Activated naive CD8-positive, alpha-beta T cell treated with anti-CD3 and anti-CD28 coated beads, Interleukin-2, amount 10 ng/mL, durations not matched to agents 7 days and 5 days (primary cell): ENCODE measurements at regions not wholly inside any gene's neighbourhood (a gene's known extent, or its start where the extent isn't known, plus 50 kb on each side); places are given as distances from the start of the nearest gene placed in this dataset.

Experiments
- ATAC-seq: fragments of 150-1000 bp; cut with Tn5 transposase; one replicate; pipeline ENCODE4 v1.10.0; 2021; ENCODE audit warnings: low read depth, moderate library complexity
- POLR2A ChIA-PET: fragments of 350-600 bp; sonication (Branson Sonifier 250); formaldehyde crosslinking; loops from one replicate; lab custom pipeline; 2021; ENCODE audit warnings: antibody characterized with exemption; lab: Charles Lee
- DNase-seq: peaks from one replicate; pipeline ENCODE4 v3.0.0; 2021
- H3K27ac Mint-ChIP-seq: one replicate; pipeline ENCODE4 v1.8.0; 2022; ENCODE audit warnings: mild to moderate bottlenecking, mixed read lengths
- H3K27me3 Mint-ChIP-seq: one replicate; pipeline ENCODE4 v1.8.0; 2022; ENCODE audit warnings: mild to moderate bottlenecking, moderate library complexity, mixed read lengths
- H3K36me3 Mint-ChIP-seq: one replicate; pipeline ENCODE4 v1.8.0; 2021; ENCODE audit warnings: mild to moderate bottlenecking, mixed read lengths
- H3K4me1 Mint-ChIP-seq: one replicate; pipeline ENCODE4 v1.8.0; 2021; ENCODE audit warnings: mixed read lengths
- H3K4me3 Mint-ChIP-seq: one replicate; pipeline ENCODE4 v1.8.0; 2022; ENCODE audit warnings: mild to moderate bottlenecking, moderate library complexity, mixed read lengths
- H3K9me3 Mint-ChIP-seq: one replicate; pipeline ENCODE4 v1.8.0; 2021; ENCODE audit warnings: mixed read lengths

- no peak overlapping the region for H3K4me3 Mint-ChIP-seq
- H3K4me1 Mint-ChIP-seq = no peaks in the 10 kb centered on the region
- no peaks in the 10 kb centered on the region for H3K27me3 Mint-ChIP-seq
- H3K9me3 Mint-ChIP-seq = no peaks in the 10 kb centered on the region
- DNase-seq (no peak), ATAC-seq (no peak)
- H3K36me3 Mint-ChIP-seq = no peaks in the 10 kb centered on the region
- POLR2A ChIA-PET = no interaction called here
- no peak overlapping the region for H3K27ac Mint-ChIP-seq
Observed at GRCh38 chr7:97635622-97636021, 96.3 kb upstream of the TAC1 start.

DNA sequence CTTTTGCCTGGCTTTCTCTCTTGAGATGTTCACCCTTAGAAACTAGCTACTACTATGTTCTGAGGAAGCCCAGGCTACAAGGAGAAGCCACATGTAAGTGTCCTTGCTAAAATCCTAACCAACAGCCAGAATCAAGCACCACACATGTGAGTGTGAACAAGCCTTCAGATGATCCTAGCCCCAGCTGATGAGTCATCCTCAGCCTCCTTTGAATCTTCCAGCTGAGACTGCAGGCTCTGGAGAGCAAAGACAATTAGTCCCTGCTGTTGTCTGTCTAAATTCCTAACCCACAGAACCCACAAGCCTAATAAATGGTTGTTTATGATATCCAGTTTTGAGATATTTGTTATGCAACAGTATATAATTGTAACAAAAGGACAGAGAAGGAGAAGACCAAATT, 92.8 kb upstream of the TAC1 start:
- no peaks in the 10 kb centered on the region for H3K36me3 Mint-ChIP-seq
- H3K27me3 Mint-ChIP-seq = no peaks in the 10 kb centered on the region
- POLR2A ChIA-PET = no interaction called here
- H3K4me1 Mint-ChIP-seq = no peaks in the 10 kb centered on the region
- DNase-seq (no peak), ATAC-seq (no peak)
- H3K9me3 Mint-ChIP-seq = no peaks in the 10 kb centered on the region
- H3K27ac Mint-ChIP-seq = no peak overlapping the region
- no peak overlapping the region for H3K4me3 Mint-ChIP-seq

DNA sequence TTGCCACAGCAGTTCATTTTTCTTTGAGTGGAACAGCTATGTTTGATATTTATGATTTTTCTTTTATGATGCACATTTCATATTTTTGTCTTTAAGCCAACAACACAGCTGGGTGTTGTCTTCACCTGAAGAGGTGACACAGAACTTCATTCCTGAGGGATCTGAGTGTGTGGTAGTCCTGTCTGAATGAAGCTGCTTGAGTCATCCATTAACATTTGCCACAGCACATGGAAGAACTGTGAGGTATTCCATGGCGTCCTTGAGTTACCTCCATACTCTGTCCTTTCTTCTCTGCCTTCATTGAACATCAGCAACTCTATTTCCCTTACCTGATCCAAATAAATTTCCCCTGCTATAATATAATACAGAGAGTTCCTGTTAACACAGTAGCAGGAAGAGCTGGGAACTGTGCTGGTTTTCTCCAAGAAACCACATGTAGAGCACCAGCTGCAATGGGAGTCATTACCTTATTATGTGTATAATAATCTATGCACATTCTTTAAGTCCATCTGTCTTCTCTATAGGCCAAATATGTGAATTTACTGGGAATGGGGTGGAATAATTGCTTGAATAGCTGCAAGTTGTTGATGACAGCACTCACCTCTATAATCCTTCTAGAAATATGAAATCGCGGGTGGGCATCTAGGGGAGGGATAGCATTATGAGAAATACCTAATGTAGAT, 72.4 kb upstream of the TAC1 start:
- POLR2A ChIA-PET = no interaction called here
- Mint-ChIP-seq H3K4me1 (no peaks in the 10 kb centered on the region), H3K4me3 (no peak overlapping the region), H3K27ac (no peak overlapping the region), H3K36me3 (no peaks in the 10 kb centered on the region), H3K27me3 (no peaks in the 10 kb centered on the region), H3K9me3 (no peaks in the 10 kb centered on the region)
- ATAC-seq (no peak), DNase-seq (no peak)

DNA sequence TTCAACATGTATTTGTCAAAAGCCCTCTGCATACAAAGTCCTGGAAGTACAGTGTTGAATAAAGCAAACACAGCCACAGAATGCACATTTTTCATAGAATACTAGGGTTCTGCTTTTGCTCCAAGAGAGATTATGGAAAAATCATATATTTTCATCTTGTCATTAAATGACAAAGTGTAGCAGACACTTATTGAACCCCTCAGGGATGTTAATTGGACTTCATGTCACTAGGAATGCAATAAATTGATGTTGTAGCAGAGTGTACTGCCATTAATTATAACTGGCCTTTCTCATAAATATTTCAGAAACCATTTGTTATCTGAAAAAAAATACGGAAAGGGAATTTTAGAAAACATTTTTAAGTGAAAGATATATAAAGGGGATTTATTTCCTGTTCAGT, 64.5 kb upstream of the TAC1 start:
- Mint-ChIP-seq H3K4me3 (no peak overlapping the region), H3K27me3 (no peaks in the 10 kb centered on the region), H3K4me1 (no peaks in the 10 kb centered on the region), H3K9me3 (no peaks in the 10 kb centered on the region), H3K36me3 (no peaks in the 10 kb centered on the region), H3K27ac (no peak overlapping the region)
- DNase-seq = no peak
- no peak for ATAC-seq
- POLR2A ChIA-PET = no interaction called here

DNA sequence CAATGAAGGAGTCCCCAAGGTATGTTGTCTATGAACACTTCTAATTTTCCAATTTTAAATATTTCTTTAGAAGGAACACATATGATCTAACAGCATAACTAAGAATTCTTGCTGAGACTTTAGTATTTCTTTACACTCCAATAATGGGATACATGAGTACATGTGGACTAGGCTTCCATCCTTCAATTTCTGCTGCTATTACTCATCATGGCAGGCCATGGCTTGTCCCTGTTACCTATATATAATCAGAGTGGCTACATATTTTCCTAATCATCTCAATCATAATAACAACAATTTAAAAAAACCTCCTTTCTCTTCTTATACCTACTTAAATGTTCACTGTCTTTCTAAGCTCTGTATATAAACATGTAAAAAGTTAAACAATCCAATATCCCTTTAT, 60.3 kb upstream of the TAC1 start:
- DNase-seq (no peak), ATAC-seq (no peak)
- Mint-ChIP-seq H3K27ac (no peak overlapping the region), H3K9me3 (no peaks in the 10 kb centered on the region), H3K27me3 (no peaks in the 10 kb centered on the region), H3K36me3 (no peaks in the 10 kb centered on the region), H3K4me1 (no peaks in the 10 kb centered on the region), H3K4me3 (no peak overlapping the region)
- POLR2A ChIA-PET = no interaction called here

GRCh38 chr7:97680622-97681021, 51.3 kb upstream of the TAC1 start:
- DNase-seq = no peak
- POLR2A ChIA-PET = no interaction called here
- Mint-ChIP-seq H3K4me1 (no peaks in the 10 kb centered on the region), H3K4me3 (no peak overlapping the region), H3K27me3 (peaks cover 2% of the 10 kb centered on the region), H3K9me3 (no peaks in the 10 kb centered on the region), H3K27ac (no peak overlapping the region), H3K36me3 (no peaks in the 10 kb centered on the region)
- no peak for ATAC-seq
